CD4-positive, alpha-beta memory T cell (primary cell): ENCODE measurements at regions not wholly inside any gene's neighbourhood (a gene's known extent, or its start where the extent isn't known, plus 50 kb on each side); places are given as distances from the start of the nearest gene placed in this dataset.

Experiments used
- CTCF ChIA-PET: fragments of 350-600 bp; sonication (Branson Sonifier 250); formaldehyde crosslinking; loops from one replicate; lab custom pipeline; 2021; ENCODE audit warnings: inconsistent platforms; ENCODE audit not compliant: partially characterized antibody; lab: Charles Lee
- POLR2A ChIA-PET: fragments of 350-600 bp; sonication (Branson Sonifier 250); formaldehyde crosslinking; loops from one replicate; lab custom pipeline; 2021; ENCODE audit not compliant: partially characterized antibody; lab: Charles Lee
- DNase-seq, 5 donors: peaks; one replicate each; pipeline versions ENCODE4 v3.0.0 to v3.0.0-alpha.2; 2020 to 2022; ENCODE audit warnings: mixed read lengths in 1 of 5
- H3K27ac ChIP-seq: one replicate; pipeline ENCODE4 v1.7.0; 2013; ENCODE audit warnings: low read depth, low read length
- H3K27me3 ChIP-seq: 2 replicates; pipeline ENCODE4 v1.7.0; 2013; ENCODE audit warnings: mild to moderate bottlenecking, low read length, moderate library complexity; ENCODE audit not compliant: insufficient read depth
- H3K36me3 ChIP-seq: 2 replicates; pipeline ENCODE4 v1.7.0; 2013; ENCODE audit warnings: mild to moderate bottlenecking, low read length, moderate library complexity; ENCODE audit not compliant: insufficient read depth
- H3K4me1 ChIP-seq: 2 replicates; pipeline ENCODE4 v1.7.0; 2013; ENCODE audit warnings: mild to moderate bottlenecking, low read length, moderate library complexity; ENCODE audit not compliant: insufficient read depth
- H3K4me3 ChIP-seq, 2 donors: one replicate each; pipeline ENCODE4 v1.7.0; 2013; ENCODE audit warnings: low read length in 2 of 2, mild to moderate bottlenecking in 1 of 2
- H3K9me3 ChIP-seq, 2 donors: one replicate each; pipeline ENCODE4 v1.7.0; 2013; ENCODE audit warnings: low read length in 2 of 2, control low read depth in 1 of 2; ENCODE audit not compliant: control insufficient read depth in 1 of 2
- H3K27ac Mint-ChIP-seq, 7 donors: one replicate each; pipeline ENCODE4 v1.8.0; 2020 to 2021; ENCODE audit warnings: mixed read lengths in 7 of 7, mild to moderate bottlenecking in 6 of 7, inconsistent platforms in 3 of 7, moderate library complexity in 3 of 7
- H3K27me3 Mint-ChIP-seq, 2 donors: one replicate each; pipeline ENCODE4 v1.8.0; 2020 to 2021; ENCODE audit warnings: mixed read lengths in 2 of 2
- H3K36me3 Mint-ChIP-seq, 2 donors: one replicate each; pipeline ENCODE4 v1.8.0; 2020 to 2021; ENCODE audit warnings: mixed read lengths in 2 of 2, inconsistent platforms in 1 of 2, mild to moderate bottlenecking in 1 of 2
- H3K4me1 Mint-ChIP-seq, 4 donors: one replicate each; pipeline ENCODE4 v1.8.0; 2020 to 2021; ENCODE audit warnings: mixed read lengths in 4 of 4, mild to moderate bottlenecking in 1 of 4
- H3K4me3 Mint-ChIP-seq, 8 donors: one replicate each; pipeline ENCODE4 v1.8.0; 2020 to 2021; ENCODE audit warnings: mixed read lengths in 8 of 8, mild to moderate bottlenecking in 7 of 8, moderate library complexity in 6 of 8, inconsistent platforms in 3 of 8
- H3K9me3 Mint-ChIP-seq, 8 donors: one replicate each; pipeline ENCODE4 v1.8.0; 2020 to 2021; ENCODE audit warnings: mixed read lengths in 8 of 8, mild to moderate bottlenecking in 5 of 8, inconsistent platforms in 3 of 8, moderate library complexity in 1 of 8
- intact Hi-C: fragments of 100-400 bp; cut with micrococcal nuclease; formaldehyde crosslinking; loops from one replicate; pipeline ENCODE4 v1.15.1; 2023

- Histone ChIP-seq H3K27me3 (no peaks in the 10 kb centered on the region), H3K27ac (no peak overlapping the region), H3K4me3 (no peak overlapping the region), H3K4me1 (peaks cover 9% of the 10 kb centered on the region), H3K36me3 (no peaks in the 10 kb centered on the region), H3K9me3 (no peaks in the 10 kb centered on the region)
- ChIA-PET CTCF (no interaction called here), POLR2A (no interaction called here)
- peaks cover 0 to 32% (median 18%) of the 10 kb centered on the region in 8 donors for H3K9me3 Mint-ChIP-seq
- H3K4me3 Mint-ChIP-seq, result peak overlapping the region in 1 of 8 donors; percentile 40
- no peak overlapping the region for H3K27ac Mint-ChIP-seq
- intact Hi-C loops, result no loop called here
- peaks cover 0 to 2% of the 10 kb centered on the region in 2 donors for H3K36me3 Mint-ChIP-seq
- no peak for DNase-seq
- peaks cover 9 to 17% (median 11%) of the 10 kb centered on the region in 4 donors for H3K4me1 Mint-ChIP-seq
- H3K27me3 Mint-ChIP-seq, result peaks cover 20 to 26% of the 10 kb centered on the region in 2 donors
These were observed 64.6 kb downstream of the LINC01488 start for GRCh38 chr11:69545976-69546617.

DNA sequence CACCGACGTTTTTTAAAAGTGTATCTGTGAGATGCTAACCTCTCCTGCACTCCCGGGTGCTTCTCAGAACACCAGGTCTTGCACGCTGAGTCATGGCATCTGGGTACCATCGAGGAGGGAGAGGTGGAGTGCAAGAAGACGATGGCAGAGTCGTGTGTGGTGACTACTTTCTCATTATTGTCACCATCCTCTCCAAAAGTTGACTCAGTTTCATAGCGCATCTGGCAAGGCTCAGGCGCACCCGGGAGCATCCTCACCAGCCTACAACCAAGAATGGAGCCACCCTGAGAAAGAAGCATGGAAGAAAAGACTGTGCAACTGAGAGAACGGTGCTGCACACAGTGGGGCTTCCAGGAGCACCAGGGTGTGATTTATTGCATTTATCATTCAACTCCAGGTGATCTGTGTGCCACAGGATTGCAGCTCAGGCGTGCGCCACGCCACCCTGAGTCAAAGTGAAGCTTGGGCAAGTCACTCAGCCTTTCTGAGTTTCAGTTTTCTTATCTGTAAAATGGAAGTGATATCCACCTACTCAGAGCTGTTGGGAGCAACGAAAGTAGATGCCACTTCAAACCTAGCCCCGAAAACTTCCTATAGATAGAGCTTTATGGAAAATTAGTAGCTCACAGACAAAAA, 65.4 kb downstream of the LINC01488 start:
- Histone ChIP-seq H3K27me3 (no peaks in the 10 kb centered on the region), H3K36me3 (no peaks in the 10 kb centered on the region), H3K9me3 (no peaks in the 10 kb centered on the region), H3K27ac (no peak overlapping the region), H3K4me3 (no peak overlapping the region), H3K4me1 (peaks cover 9% of the 10 kb centered on the region)
- Mint-ChIP-seq H3K9me3 (peaks cover 0 to 36% (median 22%) of the 10 kb centered on the region in 8 donors), H3K27me3 (peaks cover 20 to 26% of the 10 kb centered on the region in 2 donors), H3K4me1 (peaks cover 9 to 17% (median 11%) of the 10 kb centered on the region in 4 donors), H3K27ac (no peak overlapping the region), H3K36me3 (peaks cover 2 to 4% of the 10 kb centered on the region in 2 donors), H3K4me3 (peak overlapping the region in 2 of 8 donors; percentile 37 to 40)
- ChIA-PET POLR2A (no interaction called here), CTCF (no interaction called here)
- DNase-seq, result no peak
- intact Hi-C loops, result no loop called here

GRCh38 chr11:69550846-69551245, 69.4 kb downstream of the LINC01488 start:
- Mint-ChIP-seq H3K27me3 (peaks cover 7% of the 10 kb centered on the region in 2 donors), H3K4me1 (peaks cover 9 to 13% (median 11%) of the 10 kb centered on the region in 4 donors), H3K9me3 (peaks cover 3 to 39% (median 22%) of the 10 kb centered on the region in 8 donors), H3K4me3 (no peak overlapping the region), H3K36me3 (peaks cover 4% of the 10 kb centered on the region in 2 donors), H3K27ac (no peak overlapping the region)
- Histone ChIP-seq H3K27me3 (no peaks in the 10 kb centered on the region), H3K4me3 (no peak overlapping the region), H3K36me3 (no peaks in the 10 kb centered on the region), H3K9me3 (no peaks in the 10 kb centered on the region), H3K27ac (no peak overlapping the region), H3K4me1 (peaks cover 9% of the 10 kb centered on the region)
- POLR2A ChIA-PET, result no interaction called here
- CTCF ChIA-PET, result no interaction called here
- DNase-seq, result no peak
- intact Hi-C loops, result no loop called here

DNA sequence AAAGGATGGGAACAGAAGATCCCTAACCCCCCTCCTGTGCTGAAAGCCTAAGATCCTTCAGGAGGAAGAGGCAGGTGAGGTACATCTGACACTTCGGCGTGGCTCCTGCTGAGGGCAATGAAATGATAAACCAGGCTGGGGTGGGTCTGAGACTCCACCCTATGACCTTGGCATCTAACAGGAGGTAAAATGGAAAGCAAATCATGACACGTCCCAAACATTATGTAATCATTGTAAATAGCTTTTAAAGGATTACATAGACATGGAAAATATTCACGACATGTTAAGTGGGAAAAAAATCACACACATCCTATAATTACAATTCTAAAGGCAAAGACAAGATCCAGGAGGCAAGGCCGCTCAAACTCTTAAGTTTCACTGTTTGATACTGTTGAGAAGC, 70.5 kb downstream of the LINC01488 start:
- H3K27me3 Mint-ChIP-seq, result peaks cover 0 to 3% of the 10 kb centered on the region in 2 donors
- no peak overlapping the region for H3K4me3 Mint-ChIP-seq
- H3K36me3 Mint-ChIP-seq, result peaks cover 4% of the 10 kb centered on the region in 2 donors
- Histone ChIP-seq H3K36me3 (no peaks in the 10 kb centered on the region), H3K9me3 (no peaks in the 10 kb centered on the region), H3K27ac (no peak overlapping the region), H3K27me3 (no peaks in the 10 kb centered on the region), H3K4me1 (peaks cover 1% of the 10 kb centered on the region), H3K4me3 (no peak overlapping the region)
- intact Hi-C loops, result no loop called here
- no peak for DNase-seq
- ChIA-PET POLR2A (no interaction called here), CTCF (no interaction called here)
- peaks cover 3 to 39% (median 22%) of the 10 kb centered on the region in 8 donors for H3K9me3 Mint-ChIP-seq
- H3K4me1 Mint-ChIP-seq, result peaks cover 3 to 5% (median 4%) of the 10 kb centered on the region in 4 donors
- no peak overlapping the region for H3K27ac Mint-ChIP-seq

DNA sequence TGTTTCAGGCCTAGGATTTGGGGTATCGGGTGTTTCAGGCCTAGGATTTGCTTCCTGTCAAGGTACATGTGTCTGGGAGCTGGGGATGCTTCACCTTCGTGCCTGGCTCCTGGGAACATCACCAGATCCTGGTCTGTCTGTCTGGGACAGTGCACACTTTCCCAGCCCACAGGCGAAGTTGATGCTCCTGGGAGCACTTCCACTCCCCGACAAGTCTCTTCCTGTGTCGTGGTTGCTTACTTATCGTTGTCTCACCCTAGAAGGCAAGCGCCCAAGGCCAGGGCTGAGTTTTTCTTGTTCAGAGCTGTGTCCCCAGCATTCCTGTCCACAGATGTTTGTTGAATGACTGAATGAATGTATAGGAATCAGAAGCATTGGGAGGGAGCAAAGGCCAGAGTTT, 71.5 kb downstream of the LINC01488 start:
- H3K9me3 Mint-ChIP-seq, result peaks cover 3 to 37% (median 22%) of the 10 kb centered on the region in 8 donors
- no peak overlapping the region for H3K27ac ChIP-seq
- H3K9me3 ChIP-seq, result no peaks in the 10 kb centered on the region
- H3K4me3 Mint-ChIP-seq, result no peak overlapping the region
- H3K27me3 Mint-ChIP-seq, result peaks cover 0 to 2% of the 10 kb centered on the region in 2 donors
- no peaks in the 10 kb centered on the region for H3K36me3 ChIP-seq
- intact Hi-C loops, result no loop called here
- no peak overlapping the region for H3K4me3 ChIP-seq
- H3K36me3 Mint-ChIP-seq, result peaks cover 4% of the 10 kb centered on the region in 2 donors
- ChIA-PET CTCF (no interaction called here), POLR2A (no interaction called here)
- H3K27ac Mint-ChIP-seq, result no peak overlapping the region
- H3K4me1 Mint-ChIP-seq, result peaks cover 1 to 7% (median 4%) of the 10 kb centered on the region in 4 donors
- no peak for DNase-seq
- peaks cover 10% of the 10 kb centered on the region for H3K4me1 ChIP-seq
- no peaks in the 10 kb centered on the region for H3K27me3 ChIP-seq

- Mint-ChIP-seq H3K4me3 (no peak overlapping the region), H3K4me1 (peaks cover 8 to 15% (median 12%) of the 10 kb centered on the region in 4 donors), H3K27me3 (peaks cover 0 to 2% of the 10 kb centered on the region in 2 donors), H3K27ac (no peak overlapping the region), H3K9me3 (peaks cover 3 to 30% (median 20%) of the 10 kb centered on the region in 8 donors), H3K36me3 (peaks cover 4% of the 10 kb centered on the region in 2 donors)
- ChIA-PET POLR2A (no interaction called here), CTCF (no interaction called here)
- H3K27me3 ChIP-seq, result no peaks in the 10 kb centered on the region
- H3K27ac ChIP-seq, result no peak overlapping the region
- intact Hi-C loops, result no loop called here
- no peaks in the 10 kb centered on the region for H3K9me3 ChIP-seq
- no peak for DNase-seq
- H3K4me3 ChIP-seq, result no peak overlapping the region
- peaks cover 17% of the 10 kb centered on the region for H3K4me1 ChIP-seq
- no peaks in the 10 kb centered on the region for H3K36me3 ChIP-seq
These were observed 72.2 kb downstream of the LINC01488 start for GRCh38 chr11:69553416-69554357.

DNA sequence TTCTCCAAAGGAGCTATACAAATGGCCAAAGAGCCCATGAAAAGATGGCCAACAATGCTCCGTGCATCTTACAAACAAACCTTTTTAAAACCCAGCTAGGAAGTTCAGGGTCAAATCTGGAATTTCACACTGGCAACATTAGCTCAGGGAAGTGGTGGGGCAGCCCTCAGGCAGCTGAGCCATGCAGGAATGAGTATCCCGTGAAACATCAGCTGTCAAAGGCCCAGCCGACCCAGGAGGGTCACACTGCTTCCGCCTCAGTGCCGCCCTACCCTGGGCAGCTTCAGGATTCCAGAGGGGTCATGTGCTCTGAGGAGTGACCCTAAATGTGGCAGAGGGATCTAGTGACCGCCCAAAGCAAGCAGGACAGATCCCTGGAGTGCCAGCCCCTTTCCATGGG, 73.4 kb downstream of the LINC01488 start:
- peaks cover 2 to 4% of the 10 kb centered on the region in 2 donors for H3K36me3 Mint-ChIP-seq
- Histone ChIP-seq H3K36me3 (no peaks in the 10 kb centered on the region), H3K27ac (no peak overlapping the region), H3K4me1 (peaks cover 27% of the 10 kb centered on the region), H3K4me3 (no peak overlapping the region), H3K9me3 (no peaks in the 10 kb centered on the region), H3K27me3 (no peaks in the 10 kb centered on the region)
- H3K9me3 Mint-ChIP-seq, result peaks cover 3 to 18% (median 10%) of the 10 kb centered on the region in 8 donors
- no peak overlapping the region for H3K4me3 Mint-ChIP-seq
- POLR2A ChIA-PET, result no interaction called here
- no peak for DNase-seq
- intact Hi-C loops, result no loop called here
- CTCF ChIA-PET, result no interaction called here
- H3K4me1 Mint-ChIP-seq, result peaks cover 16 to 25% (median 20%) of the 10 kb centered on the region in 4 donors
- H3K27me3 Mint-ChIP-seq, result peaks cover 0 to 2% of the 10 kb centered on the region in 2 donors
- H3K27ac Mint-ChIP-seq, result no peak overlapping the region
